Cerebellar nuclear complex (tissue), 1 donor: ENCODE measurements at regions not wholly inside any gene's neighbourhood (a gene's known extent, or its start where the extent isn't known, plus 50 kb on each side); places are given as distances from the start of the nearest gene placed in this dataset.
A peak's percentile ranks its signal among the peaks of the same experiment; 100 is the strongest.

Source experiments
- DNase-seq, 2 experiments: peaks; one replicate each; lab custom pipeline; 2025; lab: John Stamatoyannopoulos, UW

DNA sequence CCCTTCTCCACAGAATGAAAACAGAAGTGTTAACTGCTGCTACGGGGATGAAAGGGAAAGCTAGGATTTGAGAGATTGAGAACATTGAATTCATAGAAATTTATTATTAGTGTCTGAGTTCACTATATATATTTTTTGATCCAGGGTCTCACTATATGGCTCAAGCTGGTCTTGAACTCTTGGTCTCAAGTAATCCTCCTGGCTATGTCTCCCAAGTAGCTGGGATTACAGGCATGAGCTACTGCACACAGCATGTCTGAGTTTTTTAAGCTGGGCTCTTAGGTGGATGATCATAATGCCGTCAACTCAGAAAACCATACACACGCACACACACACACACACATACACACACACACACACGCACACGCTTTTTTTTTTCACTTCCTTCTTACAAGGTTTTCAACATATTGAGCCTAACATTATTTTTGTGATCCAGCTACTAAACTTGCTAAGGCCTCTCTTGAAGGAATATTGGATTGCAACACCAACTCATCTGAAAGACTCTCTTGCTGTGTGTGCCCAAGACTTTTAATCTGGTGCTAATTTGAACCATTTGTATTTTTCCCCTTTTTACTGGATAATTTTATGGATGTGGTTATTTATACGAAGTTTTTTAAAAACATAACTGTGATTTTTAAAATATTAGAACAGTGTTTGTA is 1045.4 kb downstream of the DTWD2 start:
- DNase-seq = no peak

GRCh38 chr5:117893211-117893610 is 1095.1 kb downstream of the DTWD2 start:
- no peak for DNase-seq

- DNase-seq = no peak
Observed at GRCh38 chr5:117892360-117892759, 1096.0 kb downstream of the DTWD2 start.

DNA sequence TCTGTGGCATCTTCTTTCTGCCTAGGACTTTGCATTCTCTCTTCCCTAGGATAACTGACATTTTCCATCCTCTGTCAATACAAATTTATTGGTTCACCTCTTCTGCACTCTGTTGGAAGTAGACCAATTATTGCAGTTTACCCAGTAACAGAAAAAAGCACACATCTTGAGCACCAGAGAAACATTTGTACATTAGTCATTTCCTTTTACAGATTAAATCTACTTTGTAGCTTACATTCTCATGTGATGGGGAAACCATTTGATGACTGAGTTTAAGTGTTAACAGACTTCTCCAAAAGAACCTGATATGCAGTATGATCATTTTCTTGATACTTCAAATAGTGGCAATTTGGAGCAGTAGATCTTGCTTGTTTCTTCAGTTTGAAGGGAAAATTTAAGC is 1098.8 kb downstream of the DTWD2 start:
- no peak for DNase-seq

GRCh38 chr5:117888688-117889087 is 1099.7 kb downstream of the DTWD2 start:
- DNase-seq = no peak

GRCh38 chr5:117881426-117882230 is 1106.7 kb downstream of the DTWD2 start:
- peak in 1 of 2 experiments; percentile 62 for DNase-seq

GRCh38 chr5:117880932-117881331 is 1107.4 kb downstream of the DTWD2 start:
- no peak for DNase-seq

- DNase-seq = no peak
Observed at GRCh38 chr5:117877731-117878130, 1110.6 kb downstream of the DTWD2 start.

- no peak for DNase-seq
Observed at GRCh38 chr5:117872798-117873368, 1115.5 kb downstream of the DTWD2 start.

DNA sequence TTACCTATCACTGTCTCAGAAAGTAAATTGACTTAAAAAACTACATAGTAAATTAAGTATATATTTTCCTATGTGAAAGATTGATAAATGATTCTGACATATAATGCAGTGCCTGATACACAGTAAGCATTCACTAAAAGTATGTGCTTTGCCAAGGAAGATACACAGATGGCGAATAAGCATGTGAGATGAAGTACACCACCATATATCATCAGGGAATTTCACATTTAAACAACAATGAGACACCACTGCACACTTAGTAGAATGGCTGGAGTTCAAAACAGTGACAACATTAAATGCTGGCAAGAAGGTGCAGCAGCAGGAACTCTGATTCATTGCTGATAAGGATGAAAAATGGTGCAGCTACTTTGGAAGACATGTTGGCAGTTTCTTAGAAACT is 1118.8 kb downstream of the DTWD2 start:
- no peak for DNase-seq

- DNase-seq = no peak
Observed at GRCh38 chr5:117863586-117864296, 1124.6 kb downstream of the DTWD2 start.

- DNase-seq = no peak
Observed at GRCh38 chr5:117860550-117860949, 1127.8 kb downstream of the DTWD2 start.

DNA sequence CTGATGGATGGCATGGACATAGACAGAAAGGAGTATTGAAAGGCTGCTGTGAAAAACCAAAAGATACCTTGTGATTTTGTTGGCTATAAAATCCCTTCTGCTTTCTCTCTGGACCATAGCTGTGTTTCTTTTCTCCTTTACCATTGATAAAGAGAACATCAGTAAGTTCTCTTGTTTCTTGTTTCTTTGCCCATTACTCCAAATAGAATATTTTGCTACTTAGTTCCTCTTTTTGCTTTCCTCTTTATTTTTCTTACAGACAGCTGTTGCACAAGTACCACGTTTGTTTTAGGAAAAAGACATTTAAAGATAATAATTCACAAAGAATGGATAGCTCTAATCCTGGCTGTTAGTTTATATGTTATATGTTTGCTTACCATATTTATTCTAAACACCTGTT is 1129.2 kb downstream of the DTWD2 start:
- DNase-seq = no peak

DNA sequence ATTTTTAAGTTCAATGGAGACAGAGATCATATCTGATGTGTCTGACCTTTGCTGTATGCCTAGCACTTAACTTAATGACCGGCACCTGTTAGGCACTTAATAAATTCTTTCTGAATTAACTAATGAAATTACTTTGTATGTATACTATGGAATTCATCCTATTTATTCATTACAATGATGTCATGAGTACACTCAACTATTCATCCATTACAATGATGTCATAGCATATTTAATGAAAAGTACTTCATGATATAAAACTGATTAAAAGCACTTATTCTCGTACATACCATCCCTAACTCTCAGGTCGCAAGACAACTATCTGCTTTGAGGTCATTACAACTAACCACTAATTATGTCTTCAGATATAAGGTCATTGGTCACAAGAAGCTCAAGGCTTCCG is 1131.6 kb downstream of the DTWD2 start:
- DNase-seq = no peak

- no peak for DNase-seq
Observed at GRCh38 chr5:117837786-117838185, 1150.6 kb downstream of the DTWD2 start.

DNA sequence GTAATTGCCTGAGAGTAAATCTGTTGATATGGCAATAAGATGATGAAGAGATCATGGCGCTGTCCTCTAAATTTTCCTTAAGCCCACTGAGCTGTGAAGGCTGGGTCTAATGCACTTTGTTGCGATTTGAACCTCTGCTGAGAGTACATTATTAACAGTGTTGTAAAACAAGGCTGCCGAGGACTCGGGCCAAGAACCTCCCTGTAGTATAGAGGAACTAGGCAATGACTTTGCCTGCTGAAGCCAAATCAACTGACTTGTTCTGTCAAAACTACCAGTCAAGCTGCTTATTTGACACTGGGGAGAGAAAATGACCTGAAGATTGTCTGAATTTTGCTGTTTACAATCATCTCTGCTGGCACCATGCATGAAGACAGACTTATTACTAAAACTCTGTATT is 1154.7 kb downstream of the DTWD2 start:
- DNase-seq = no peak

GRCh38 chr5:117829646-117830045 is 1158.7 kb downstream of the DTWD2 start:
- no peak for DNase-seq

DNA sequence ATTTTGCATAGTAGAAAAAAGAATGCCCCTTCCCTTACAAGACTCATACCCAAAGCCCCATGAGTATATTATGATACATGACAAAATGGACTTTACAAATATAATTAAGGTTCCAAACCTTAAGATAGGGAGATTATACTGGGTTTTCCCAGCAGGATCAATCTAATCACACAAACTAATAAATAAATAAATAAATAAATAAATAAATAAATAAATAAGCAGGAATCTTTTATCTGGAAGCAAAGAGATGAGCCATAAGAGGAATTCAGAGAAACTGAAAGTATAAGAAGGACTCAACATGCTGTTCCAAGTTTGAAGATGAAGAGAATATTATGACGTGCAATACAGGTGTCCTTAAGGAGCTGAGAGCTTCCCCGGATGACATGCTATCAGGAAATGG is 1174.5 kb downstream of the DTWD2 start:
- no peak for DNase-seq

GRCh38 chr5:117812861-117813260 is 1175.5 kb downstream of the DTWD2 start:
- DNase-seq = no peak

DNA sequence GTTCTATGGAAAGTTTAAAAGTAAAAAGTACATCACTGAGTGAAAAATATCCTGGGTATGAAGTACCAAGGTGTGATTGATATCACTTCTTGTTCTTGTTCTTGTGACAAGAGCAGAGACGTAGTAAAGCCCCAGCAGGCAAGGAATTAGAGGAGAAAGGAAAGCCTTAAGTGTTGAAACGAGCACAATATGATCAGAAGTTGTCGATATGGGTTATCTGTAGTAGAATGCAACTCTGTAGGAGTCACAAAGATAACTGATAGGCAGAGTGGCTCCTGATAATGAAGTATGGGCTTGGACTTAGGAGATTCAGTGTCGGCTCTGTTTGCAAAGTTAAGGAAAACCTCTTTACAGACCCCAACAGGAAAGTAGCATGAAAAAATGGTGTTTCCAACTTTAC is 1179.1 kb downstream of the DTWD2 start:
- no peak for DNase-seq

- DNase-seq = no peak
Observed at GRCh38 chr5:117805058-117805457, 1183.3 kb downstream of the DTWD2 start.

GRCh38 chr5:117803533-117803932 is 1184.8 kb downstream of the DTWD2 start:
- no peak for DNase-seq

DNA sequence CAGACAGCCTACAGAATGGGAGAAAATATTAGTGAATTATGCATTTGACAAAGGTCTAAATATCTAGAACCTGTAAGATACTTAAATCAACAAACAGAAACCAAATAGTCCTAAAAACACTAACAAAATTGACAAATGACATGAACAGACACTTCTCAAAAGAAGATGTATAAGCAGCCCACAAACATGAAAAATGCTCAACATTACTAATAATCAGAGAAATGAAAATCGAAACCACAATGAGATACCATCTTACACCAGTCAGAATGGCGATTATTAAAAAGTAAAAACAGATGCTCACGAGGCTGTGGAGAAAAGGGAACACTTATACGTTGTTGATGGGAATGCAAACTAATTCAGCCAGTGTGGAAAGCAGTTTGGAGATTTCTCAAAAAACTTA is 1186.8 kb downstream of the DTWD2 start:
- no peak for DNase-seq
